ENCODE measurements at regions not wholly inside any gene's neighbourhood (a gene's known extent, or its start where the extent isn't known, plus 50 kb on each side); places are given as distances from the start of the nearest gene placed in this dataset.

- TF ChIP-seq, protein P1, sequence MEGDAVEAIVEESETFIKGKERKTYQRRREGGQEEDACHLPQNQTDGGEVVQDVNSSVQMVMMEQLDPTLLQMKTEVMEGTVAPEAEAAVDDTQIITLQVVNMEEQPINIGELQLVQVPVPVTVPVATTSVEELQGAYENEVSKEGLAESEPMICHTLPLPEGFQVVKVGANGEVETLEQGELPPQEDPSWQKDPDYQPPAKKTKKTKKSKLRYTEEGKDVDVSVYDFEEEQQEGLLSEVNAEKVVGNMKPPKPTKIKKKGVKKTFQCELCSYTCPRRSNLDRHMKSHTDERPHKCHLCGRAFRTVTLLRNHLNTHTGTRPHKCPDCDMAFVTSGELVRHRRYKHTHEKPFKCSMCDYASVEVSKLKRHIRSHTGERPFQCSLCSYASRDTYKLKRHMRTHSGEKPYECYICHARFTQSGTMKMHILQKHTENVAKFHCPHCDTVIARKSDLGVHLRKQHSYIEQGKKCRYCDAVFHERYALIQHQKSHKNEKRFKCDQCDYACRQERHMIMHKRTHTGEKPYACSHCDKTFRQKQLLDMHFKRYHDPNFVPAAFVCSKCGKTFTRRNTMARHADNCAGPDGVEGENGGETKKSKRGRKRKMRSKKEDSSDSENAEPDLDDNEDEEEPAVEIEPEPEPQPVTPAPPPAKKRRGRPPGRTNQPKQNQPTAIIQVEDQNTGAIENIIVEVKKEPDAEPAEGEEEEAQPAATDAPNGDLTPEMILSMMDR (IDR thresholded peaks at IDR 0.05), result no peak
- TF ChIP-seq POLR2A (IDR thresholded peaks at IDR 0.05), result no peak
- no peaks in the 10 kb centered on the region for H3K27me3 ChIP-seq
- no peaks in the 10 kb centered on the region for H3K36me3 ChIP-seq
- H3K4me3 ChIP-seq, result no peak overlapping the region
- DNase-seq (no peak), ATAC-seq (no peak)
- no peaks in the 10 kb centered on the region for H3K9me3 ChIP-seq
- no peak overlapping the region for H3K27ac ChIP-seq
- no peaks in the 10 kb centered on the region for H3K4me1 ChIP-seq
- intact Hi-C loops (cut with DNase I), result no loop called here
- WGBS (ENCODE audit: insufficient coverage, low coverage, low lambda C conversion rate, missing lambda C conversion rate), result 42% methylated on average over 2 of the region's 2 CpGs
Measured at GRCh38 chr7:68376131-68376661, 1222.1 kb upstream of the AUTS2 start.

GRCh38 chr7:68381731-68382130 is 1216.5 kb upstream of the AUTS2 start:
- no peaks in the 10 kb centered on the region for H3K36me3 ChIP-seq
- TF ChIP-seq, protein P1 (IDR thresholded peaks at IDR 0.05), result no peak
- no peak for TF ChIP-seq POLR2A (IDR thresholded peaks at IDR 0.05)
- WGBS (ENCODE audit: insufficient coverage, low coverage, low lambda C conversion rate, missing lambda C conversion rate), result 35% methylated on average over 2 of the region's 2 CpGs

GRCh38 chr7:68384581-68384980 is 1213.7 kb upstream of the AUTS2 start:
- no peak overlapping the region for H3K4me3 ChIP-seq
- no peaks in the 10 kb centered on the region for H3K4me1 ChIP-seq
- no peak for TF ChIP-seq POLR2A (IDR thresholded peaks at IDR 0.05)
- TF ChIP-seq, protein P1 (IDR thresholded peaks at IDR 0.05), result no peak
- no peak for DNase-seq
- intact Hi-C loops (cut with DNase I), result no loop called here
- no peaks in the 10 kb centered on the region for H3K27me3 ChIP-seq
- H3K9me3 ChIP-seq, result peaks cover 0 to 7% (median 0%) of the 10 kb centered on the region in 4 donors
- 45% methylated on average over 1 of the region's 1 CpG for WGBS (ENCODE audit: insufficient coverage, low coverage, low lambda C conversion rate, missing lambda C conversion rate)
- no peak for ATAC-seq
- H3K27ac ChIP-seq, result no peak overlapping the region
- no peaks in the 10 kb centered on the region for H3K36me3 ChIP-seq

More at GRCh38 chr7:68381731-68382130, 1216.5 kb upstream of the AUTS2 start:
- Histone ChIP-seq H3K27me3 (no peaks in the 10 kb centered on the region), H3K27ac (no peak overlapping the region), H3K4me1 (no peaks in the 10 kb centered on the region), H3K4me3 (no peak overlapping the region), H3K9me3 (peaks cover 0 to 7% (median 0%) of the 10 kb centered on the region in 4 donors)
- intact Hi-C loops (cut with DNase I), result no loop called here
- DNase-seq (no peak), ATAC-seq (no peak)

- intact Hi-C loops (cut with DNase I), result no loop called here
- no peaks in the 10 kb centered on the region for H3K9me3 ChIP-seq
- no peak for TF ChIP-seq POLR2A (IDR thresholded peaks at IDR 0.05)
- TF ChIP-seq, protein P1 (IDR thresholded peaks at IDR 0.05), result no peak
- H3K27ac ChIP-seq, result no peak overlapping the region
- H3K36me3 ChIP-seq, result no peaks in the 10 kb centered on the region
- no peaks in the 10 kb centered on the region for H3K4me1 ChIP-seq
- no peak for ATAC-seq
- no peaks in the 10 kb centered on the region for H3K27me3 ChIP-seq
- no peak for DNase-seq
- 83% methylated on average over 1 of the region's 2 CpGs for WGBS (ENCODE audit: insufficient coverage, low coverage, low lambda C conversion rate, missing lambda C conversion rate)
- no peak overlapping the region for H3K4me3 ChIP-seq
Measured at GRCh38 chr7:68393051-68393450, 1205.2 kb upstream of the AUTS2 start.

DNA sequence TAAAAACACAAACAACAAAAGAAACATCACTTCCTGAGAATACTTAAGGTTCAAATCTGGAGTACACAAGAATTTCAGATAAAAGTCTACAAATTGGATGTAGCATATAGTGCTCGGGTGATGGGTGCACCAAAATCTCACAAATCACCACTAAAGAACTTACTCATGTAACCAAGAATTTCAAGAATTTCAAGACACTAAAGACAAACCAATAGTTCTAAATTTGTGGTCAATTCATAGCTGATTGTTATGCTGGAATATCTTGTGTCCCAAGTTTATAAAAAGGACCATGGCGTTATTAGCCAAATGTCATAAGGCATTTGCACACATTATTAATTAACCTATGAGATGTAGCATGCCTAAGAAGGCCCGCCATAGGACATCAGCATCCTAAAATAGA is 1204.1 kb upstream of the AUTS2 start:
- TF ChIP-seq, protein P1 (IDR thresholded peaks at IDR 0.05), result no peak
- no peak for TF ChIP-seq POLR2A (IDR thresholded peaks at IDR 0.05)
- ATAC-seq (no peak), DNase-seq (no peak)
- Histone ChIP-seq H3K27me3 (no peaks in the 10 kb centered on the region), H3K9me3 (no peaks in the 10 kb centered on the region), H3K27ac (no peak overlapping the region), H3K36me3 (no peaks in the 10 kb centered on the region), H3K4me3 (no peak overlapping the region), H3K4me1 (no peaks in the 10 kb centered on the region)
- intact Hi-C loops (cut with DNase I), result no loop called here
- WGBS (ENCODE audit: insufficient coverage, low coverage, low lambda C conversion rate, missing lambda C conversion rate), result 60% methylated on average over 3 of the region's 3 CpGs
